ENCODE measurements at regions not wholly inside any gene's neighbourhood (a gene's known extent, or its start where the extent isn't known, plus 50 kb on each side); places are given as distances from the start of the nearest gene placed in this dataset.

DNA sequence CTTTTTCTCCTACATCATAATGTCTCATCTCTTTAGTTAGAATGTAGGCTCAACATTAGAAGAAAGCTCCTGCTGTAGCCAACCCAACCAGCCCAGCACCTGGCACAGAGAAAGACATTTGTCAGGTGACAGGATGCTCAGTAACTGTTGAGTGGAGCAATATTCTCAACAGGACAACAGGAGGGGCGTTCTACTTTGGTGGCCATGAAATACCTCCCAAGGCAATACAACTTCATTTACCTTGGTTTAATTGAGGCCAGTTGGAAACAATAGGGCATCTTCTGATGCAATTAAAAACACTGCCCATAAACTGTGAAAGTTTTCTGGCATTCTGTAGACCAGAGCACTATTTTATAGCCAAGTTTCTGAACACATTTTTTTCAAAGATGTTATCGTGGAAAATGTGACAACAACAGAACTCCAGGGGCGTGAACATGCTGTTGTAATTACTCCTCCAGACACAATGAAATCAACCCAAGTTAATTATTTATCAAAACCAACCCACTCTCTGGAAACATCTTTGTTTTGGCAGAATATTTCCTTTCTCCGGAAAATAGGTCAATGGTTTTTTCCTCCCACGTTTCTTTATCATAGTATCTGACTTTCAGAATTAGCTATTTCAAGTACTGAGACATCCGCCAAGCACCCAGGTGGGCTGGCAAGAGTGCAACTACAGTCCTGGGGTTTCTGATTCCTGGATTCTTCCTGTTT is 538.1 kb downstream of the SOX6 start:
- TF ChIP-seq TAF1 (IDR thresholded peaks at IDR 0.05; ENCODE audit: borderline replicate concordance, insufficient read depth, low read length) (0 out of 2 replicates have a peak, but pooled peaks have one; percentile 24), POLR2AphosphoS5 (IDR thresholded peaks at IDR 0.05; ENCODE audit: low read depth, low read length) (peak; percentile 65), REST (IDR thresholded peaks at IDR 0.05; ENCODE audit: insufficient read depth in 1 of 2, low read depth in 2 of 2, low read length in 2 of 2) (peak in 1 of 2 experiments; percentile 69; a peak in 1 of 4 replicates), SIN3A (IDR thresholded peaks at IDR 0.05; ENCODE audit: borderline replicate concordance, insufficient read depth, low read length) (peak; percentile 18; the same call in 1 of the 2 replicates), FOXP2 (optimal IDR thresholded peaks at IDR 0.05; ENCODE audit: borderline replicate concordance, extremely low read depth, extremely low read length, insufficient read depth) (no peak)
